ENCODE measurements at regions not wholly inside any gene's neighbourhood (a gene's known extent, or its start where the extent isn't known, plus 50 kb on each side); places are given as distances from the start of the nearest gene placed in this dataset.

- WGBS, 4 donors = 48 to 65% (median 52%) methylated on average over 3 of the region's 3 CpGs
- Histone ChIP-seq H3K9me3 (replicated peaks in 1 of 3) (no peaks in the 10 kb centered on the region), H3K4me3 (no peak overlapping the region), H3K36me3 (replicated peaks in 1 of 2) (no peaks in the 10 kb centered on the region), H3K27me3 (no peaks in the 10 kb centered on the region), H3K4me1 (replicated peaks in 1 of 2) (no peaks in the 10 kb centered on the region), H3K27ac (no peak overlapping the region)
- intact Hi-C loops (cut with DNase I) = no loop called here
- DNase-seq = no peak
- no peak for TF ChIP-seq CTCF (IDR thresholded peaks at IDR 0.05)
- no peak for TF ChIP-seq POLR2A (IDR thresholded peaks at IDR 0.05)
Measured at GRCh38 chr3:161649900-161650484, 153.4 kb downstream of the OTOL1 start.

GRCh38 chr3:161657786-161658185 lies 161.2 kb downstream of the OTOL1 start:
- H3K4me3 ChIP-seq = no peak overlapping the region
- TF ChIP-seq CTCF (IDR thresholded peaks at IDR 0.05) (no peak), POLR2A (IDR thresholded peaks at IDR 0.05) (no peak)

GRCh38 chr3:161671141-161671540 lies 174.5 kb downstream of the OTOL1 start:
- no peaks in the 10 kb centered on the region for H3K9me3 ChIP-seq (replicated peaks in 1 of 3)
- no peak for DNase-seq
- intact Hi-C loops (cut with DNase I) = no loop called here
- H3K4me1 ChIP-seq (replicated peaks in 1 of 2) = no peaks in the 10 kb centered on the region
- no peaks in the 10 kb centered on the region for H3K27me3 ChIP-seq
- H3K4me3 ChIP-seq = no peak overlapping the region
- H3K36me3 ChIP-seq (replicated peaks in 1 of 2) = no peaks in the 10 kb centered on the region
- H3K27ac ChIP-seq = no peak overlapping the region
- 56 to 71% (median 70%) methylated on average over 2 of the region's 2 CpGs for WGBS, 4 donors
- TF ChIP-seq CTCF (IDR thresholded peaks at IDR 0.05) = no peak

More at GRCh38 chr3:161657786-161658185, 161.2 kb downstream of the OTOL1 start:
- no peaks in the 10 kb centered on the region for H3K36me3 ChIP-seq (replicated peaks in 1 of 2)
- intact Hi-C loops (cut with DNase I) = no loop called here
- no peaks in the 10 kb centered on the region for H3K4me1 ChIP-seq (replicated peaks in 1 of 2)
- no peaks in the 10 kb centered on the region for H3K9me3 ChIP-seq (replicated peaks in 1 of 3)
- WGBS, 4 donors = 60 to 84% (median 72%) methylated on average over 1 of the region's 1 CpG
- no peak overlapping the region for H3K27ac ChIP-seq
- DNase-seq = no peak
- no peaks in the 10 kb centered on the region for H3K27me3 ChIP-seq

- no peaks in the 10 kb centered on the region for H3K27me3 ChIP-seq
- no peak overlapping the region for H3K4me3 ChIP-seq
- DNase-seq = no peak
- H3K9me3 ChIP-seq (replicated peaks in 1 of 3) = no peaks in the 10 kb centered on the region
- no peaks in the 10 kb centered on the region for H3K4me1 ChIP-seq (replicated peaks in 1 of 2)
- intact Hi-C loops (cut with DNase I) = no loop called here
- WGBS, 4 donors = 49 to 69% (median 60%) methylated on average over 4 of the region's 4 CpGs
- no peaks in the 10 kb centered on the region for H3K36me3 ChIP-seq (replicated peaks in 1 of 2)
- no peak for TF ChIP-seq POLR2A (IDR thresholded peaks at IDR 0.05)
- TF ChIP-seq CTCF (IDR thresholded peaks at IDR 0.05) = no peak
- H3K27ac ChIP-seq = no peak overlapping the region
Measured at GRCh38 chr3:161672478-161672877, 175.9 kb downstream of the OTOL1 start.
